IMR-90 (cell line): ENCODE measurements at regions not wholly inside any gene's neighbourhood (a gene's known extent, or its start where the extent isn't known, plus 50 kb on each side); places are given as distances from the start of the nearest gene placed in this dataset.

ENCODE experiments used
- ATAC-seq: fragments of 200-7000 bp; cut with Tn5 transposase; 2 replicates; pipeline ENCODE4 v1.9.1; 2020; ENCODE audit warnings: low read depth, mild to moderate bottlenecking, moderate library complexity
- BruUV-seq: library from RNA; stranded (reverse); fragments of 400-500 nt; replicated peaks from 2 replicates; lab custom pipeline; 2021; lab: Mats Ljungman, UMichigan
- CTCF ChIA-PET: fragments of 300-600 bp; formaldehyde crosslinking; extraction: SDS; loops from one replicate; lab custom pipeline; 2021; ENCODE audit warnings: antibody characterized with exemption; lab: Yijun Ruan, JAX
- POLR2A ChIA-PET: fragments of 300-600 bp; sonication (Branson Sonifier 250); formaldehyde crosslinking; loops from one replicate; lab custom pipeline; 2022; ENCODE audit warnings: antibody characterized with exemption; ENCODE audit not compliant: unreplicated experiment; lab: Charles Lee
- DNase-seq: peaks from one replicate; pipeline ENCODE4 v3.0.0; 2013
- H2AFZ ChIP-seq: replicated peaks from 2 replicates; pipeline ENCODE3; 2013; ENCODE audit warnings: low read length, mild to moderate bottlenecking; ENCODE audit not compliant: poor library complexity
- H2AK5ac ChIP-seq: 2 replicates; pipeline ENCODE4 v1.6.1; 2013; ENCODE audit warnings: low read depth, low read length, inconsistent platforms
- H2AK9ac ChIP-seq: replicated peaks from 2 replicates; pipeline ENCODE3; 2013; ENCODE audit warnings: mild to moderate bottlenecking, low read depth, low read length, moderate library complexity; ENCODE audit not compliant: poor library complexity
- H2BK120ac ChIP-seq: 2 replicates; pipeline ENCODE4 v1.6.1; 2013; ENCODE audit warnings: low read depth, low read length, inconsistent platforms
- H2BK15ac ChIP-seq: 3 replicates; pipeline ENCODE4 v1.6.1; 2013; ENCODE audit warnings: low read depth, low read length, inconsistent platforms
- H2BK20ac ChIP-seq: 2 replicates; pipeline ENCODE4 v1.6.1; 2013; ENCODE audit warnings: low read depth, mild to moderate bottlenecking, inconsistent platforms, low read length, moderate library complexity
- H2BK5ac ChIP-seq: 2 replicates; pipeline ENCODE4 v1.6.1; 2013; ENCODE audit warnings: mild to moderate bottlenecking, low read depth, low read length, inconsistent platforms; ENCODE audit not compliant: poor library complexity, severe bottlenecking
- H3K14ac ChIP-seq: replicated peaks from 2 replicates; pipeline ENCODE4 v1.6.1; 2013; ENCODE audit warnings: low read depth, low read length, inconsistent platforms
- H3K18ac ChIP-seq: 2 replicates; pipeline ENCODE4 v1.6.1; 2013; ENCODE audit warnings: low read depth, low read length, control low read depth
- H3K23ac ChIP-seq: 2 replicates; pipeline ENCODE4 v1.6.1; 2013; ENCODE audit warnings: low read depth, low read length, inconsistent platforms
- H3K27ac ChIP-seq: 2 replicates; pipeline ENCODE4 v1.5.1; 2013; ENCODE audit warnings: mild to moderate bottlenecking, control low read depth, low read length; ENCODE audit not compliant: insufficient read depth
- H3K27me3 ChIP-seq: 2 replicates; pipeline ENCODE4 v1.6.1; 2013; ENCODE audit warnings: low read length; ENCODE audit not compliant: control insufficient read depth, insufficient read depth
- H3K36me3 ChIP-seq: 2 replicates; pipeline ENCODE4 v1.6.1; 2013; ENCODE audit warnings: low read length, mixed read lengths; ENCODE audit not compliant: control insufficient read depth, insufficient read depth
- H3K4ac ChIP-seq: 2 replicates; pipeline ENCODE4 v1.6.1; 2013; ENCODE audit warnings: low read depth, low read length, inconsistent platforms
- H3K4me1 ChIP-seq: 2 replicates; pipeline ENCODE4 v1.6.1; 2013; ENCODE audit warnings: low read length, mixed read lengths; ENCODE audit not compliant: control insufficient read depth, insufficient read depth
- H3K4me2 ChIP-seq: 2 replicates; pipeline ENCODE4 v1.6.1; 2013; ENCODE audit warnings: low read depth, mild to moderate bottlenecking, control low read depth, low read length, moderate library complexity
- H3K4me3 ChIP-seq: 2 replicates; pipeline ENCODE4 v1.5.1; 2013; ENCODE audit warnings: low read depth, mild to moderate bottlenecking, control low read depth, low read length, moderate library complexity; ENCODE audit not compliant: insufficient read depth
- H3K56ac ChIP-seq: 2 replicates; pipeline ENCODE4 v1.6.1; 2013; ENCODE audit warnings: low read length, inconsistent platforms; ENCODE audit not compliant: insufficient read depth; ENCODE audit errors: extremely low read depth
- H3K79me1 ChIP-seq, 2 experiments: 2 replicates each; pipeline ENCODE4 v1.6.1; 2013; ENCODE audit warnings: low read length in 2 of 2, inconsistent platforms in 1 of 2, low read depth in 1 of 2
- H3K9ac ChIP-seq: 2 replicates; pipeline ENCODE4 v1.6.1; 2013; ENCODE audit warnings: low read depth, low read length, control low read depth
- H3K9me1 ChIP-seq: 2 replicates; pipeline ENCODE4 v1.6.1; 2013; ENCODE audit warnings: low read length, inconsistent platforms; ENCODE audit not compliant: insufficient read depth
- H3K9me3 ChIP-seq: 2 replicates; pipeline ENCODE4 v1.6.1; 2013; ENCODE audit warnings: low read length; ENCODE audit not compliant: control insufficient read depth, insufficient read depth
- H4K20me1 ChIP-seq: 2 replicates; pipeline ENCODE4 v1.6.1; 2013; ENCODE audit warnings: low read length, inconsistent platforms; ENCODE audit not compliant: insufficient read depth
- H4K5ac ChIP-seq: 2 replicates; pipeline ENCODE4 v1.6.1; 2013; ENCODE audit warnings: mild to moderate bottlenecking, low read depth, low read length, control low read depth
- H4K8ac ChIP-seq, 2 experiments: 2 replicates each; pipeline ENCODE4 v1.6.1; 2013; ENCODE audit warnings: low read depth in 2 of 2, low read length in 2 of 2, control low read depth in 1 of 2, inconsistent platforms in 1 of 2
- H4K91ac ChIP-seq: 2 replicates; pipeline ENCODE4 v1.6.1; 2013; ENCODE audit warnings: low read depth, low read length, inconsistent platforms; ENCODE audit not compliant: insufficient read depth
- BHLHE40 ChIP-seq: fragments of 150-350 bp; IDR thresholded peaks from 2 replicates; pipeline ENCODE4 v1.6.1; 2016; ENCODE audit warnings: mild to moderate bottlenecking, low read depth, low read length
- RAD21 ChIP-seq: IDR thresholded peaks from 2 replicates; pipeline ENCODE4 v1.6.1; 2012; ENCODE audit warnings: low read length, improper control_type of control experiment
- RFX5 ChIP-seq: IDR thresholded peaks from 2 replicates; pipeline ENCODE4 v1.8.0; 2012; ENCODE audit warnings: low read depth, mild to moderate bottlenecking, low read length, moderate library complexity
- USF2 ChIP-seq: fragments of 150-350 bp; IDR thresholded peaks from 2 replicates; pipeline ENCODE4 v1.6.1; 2017; ENCODE audit warnings: mild to moderate bottlenecking, antibody characterized with exemption, low read length, low read depth
- WGBS, 2 experiments: methylation state at CpG; one replicate each; pipeline versions ENCODE4 v1.1.5 to v1.1.7; 2013; ENCODE audit warnings: missing lambda C conversion rate in 2 of 2; ENCODE audit not compliant: insufficient read length in 1 of 2; ENCODE audit errors: extremely low coverage in 2 of 2; 5-methylcytosine and 5-hydroxymethylcytosine counted together
- dilution Hi-C: fragments of 300-500 bp; cut with HindIII; formaldehyde crosslinking; loops from one replicate; pipeline ENCODE4 v1.14.3; 2018; ENCODE audit warnings: low sequenced_read_pairs; ENCODE audit not compliant: unreplicated experiment
- in situ Hi-C: fragments of 300-500 bp; cut with MboI; formaldehyde crosslinking; loops from 3 replicates; pipeline ENCODE4 v1.14.3; 2019; ENCODE audit warnings: low sequenced_read_pairs, inconsistent platforms, mixed read lengths
- intact Hi-C: fragments of 100-400 bp; cut with micrococcal nuclease; formaldehyde crosslinking; loops from 2 replicates; pipeline ENCODE4 v1.10.0; 2022

GRCh38 chr11:38136887-38137286, 1538.9 kb upstream of the RAG2 start:
- no peak overlapping the region for H2BK15ac ChIP-seq
- H3K79me1 ChIP-seq = no peaks in the 10 kb centered on the region
- H2AFZ ChIP-seq = no peak overlapping the region
- no peaks in the 10 kb centered on the region for H4K20me1 ChIP-seq
- H3K23ac ChIP-seq = no peak overlapping the region
- no peak for DNase-seq
- POLR2A ChIA-PET = no interaction called here
- H4K5ac ChIP-seq = no peak overlapping the region
- dilution Hi-C loops (no loop called here), intact Hi-C loops (no loop called here), in situ Hi-C loops (no loop called here)
- H3K4me3 ChIP-seq = no peak overlapping the region
- BruUV-seq = no TSS peak
- no peak overlapping the region for H2AK9ac ChIP-seq
- ATAC-seq = no peak
- H3K4me1 ChIP-seq = no peaks in the 10 kb centered on the region
- H3K14ac ChIP-seq = no peak overlapping the region
- no peak overlapping the region for H3K27ac ChIP-seq
- CTCF ChIA-PET = no interaction called here
- H3K27me3 ChIP-seq = no peaks in the 10 kb centered on the region
- no peak overlapping the region for H3K4me2 ChIP-seq
- no peak overlapping the region for H3K4ac ChIP-seq
- H4K91ac ChIP-seq = no peak overlapping the region
- H3K9me3 ChIP-seq = peaks cover 5% of the 10 kb centered on the region
- no peak overlapping the region for H3K18ac ChIP-seq
- TF ChIP-seq USF2 = no peak
- no peak for TF ChIP-seq RFX5
- TF ChIP-seq RAD21 = no peak
- TF ChIP-seq BHLHE40 = no peak
- no peaks in the 10 kb centered on the region for H3K9me1 ChIP-seq
- no peaks in the 10 kb centered on the region for H3K36me3 ChIP-seq
- H2AK5ac ChIP-seq = no peak overlapping the region
- no peak overlapping the region for H3K56ac ChIP-seq
- no peak overlapping the region for H3K9ac ChIP-seq
- no peak overlapping the region for H2BK5ac ChIP-seq
- no peak overlapping the region for H2BK120ac ChIP-seq
- H2BK20ac ChIP-seq = no peak overlapping the region
- H4K8ac ChIP-seq = no peak overlapping the region
- no CpG with 5 or more reads among the region's 6 CpGs for WGBS, 2 experiments
